ENCODE measurements at regions not wholly inside any gene's neighbourhood (a gene's known extent, or its start where the extent isn't known, plus 50 kb on each side); places are given as distances from the start of the nearest gene placed in this dataset.

- no peak for DNase-seq
Observed at GRCh38 chr7:8380130-8380529, 53.3 kb upstream of the NXPH1 start.

- DNase-seq, result no peak
Observed at GRCh38 chr7:8382004-8382730, 51.2 kb upstream of the NXPH1 start.

Measured in DMS53 (cell line).